HG03159 (cell line): ENCODE measurements at regions not wholly inside any gene's neighbourhood (a gene's known extent, or its start where the extent isn't known, plus 50 kb on each side); places are given as distances from the start of the nearest gene placed in this dataset.

Experiments
- ATAC-seq: cut with Tn5 transposase; IDR thresholded peaks from one replicate; pipeline ENCODE4 v1.9.1; 2021; ENCODE audit warnings: mild to moderate bottlenecking, moderate library complexity; ENCODE audit not compliant: unreplicated experiment

DNA sequence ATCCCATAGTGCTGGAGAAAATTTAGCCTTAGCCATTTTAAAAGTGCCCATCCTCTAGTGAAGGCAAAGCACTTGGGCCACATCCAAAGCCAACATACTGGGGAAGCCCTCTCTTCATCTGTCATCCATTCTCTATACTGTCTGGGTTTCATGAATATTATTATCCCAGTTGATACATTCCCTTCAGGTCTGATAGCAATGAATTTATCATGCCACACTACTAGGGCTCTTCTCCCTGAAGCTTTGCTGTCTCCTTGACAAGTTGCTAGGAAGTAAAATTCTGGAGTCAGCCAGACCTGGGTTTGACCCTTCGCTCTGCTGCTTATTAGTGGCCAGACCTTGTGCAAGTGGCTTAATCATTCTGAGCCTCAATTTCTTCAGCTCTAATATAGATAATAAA, 1041.4 kb upstream of the ADGRL2 start:
- ATAC-seq, result no peak

DNA sequence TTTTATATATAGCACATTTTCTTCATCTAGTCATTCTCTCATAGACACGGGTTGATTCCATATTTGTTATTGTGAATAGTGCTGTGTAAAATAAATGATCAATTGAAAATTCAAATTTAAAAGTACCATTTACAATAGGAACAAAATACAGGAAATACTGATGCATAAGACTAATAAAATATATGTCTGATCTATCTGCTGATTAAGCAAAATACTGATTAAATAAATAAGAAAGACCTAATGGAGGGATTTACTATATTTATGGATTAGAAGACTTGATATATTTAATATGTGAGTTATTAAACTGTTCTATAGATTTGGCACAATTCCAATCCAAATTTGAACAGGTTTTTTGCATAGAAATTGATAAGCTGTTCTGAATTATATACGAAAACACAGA, 1044.8 kb upstream of the ADGRL2 start:
- ATAC-seq, result no peak

GRCh38 chr1:80751204-80751603, 1049.5 kb upstream of the ADGRL2 start:
- ATAC-seq, result no peak

DNA sequence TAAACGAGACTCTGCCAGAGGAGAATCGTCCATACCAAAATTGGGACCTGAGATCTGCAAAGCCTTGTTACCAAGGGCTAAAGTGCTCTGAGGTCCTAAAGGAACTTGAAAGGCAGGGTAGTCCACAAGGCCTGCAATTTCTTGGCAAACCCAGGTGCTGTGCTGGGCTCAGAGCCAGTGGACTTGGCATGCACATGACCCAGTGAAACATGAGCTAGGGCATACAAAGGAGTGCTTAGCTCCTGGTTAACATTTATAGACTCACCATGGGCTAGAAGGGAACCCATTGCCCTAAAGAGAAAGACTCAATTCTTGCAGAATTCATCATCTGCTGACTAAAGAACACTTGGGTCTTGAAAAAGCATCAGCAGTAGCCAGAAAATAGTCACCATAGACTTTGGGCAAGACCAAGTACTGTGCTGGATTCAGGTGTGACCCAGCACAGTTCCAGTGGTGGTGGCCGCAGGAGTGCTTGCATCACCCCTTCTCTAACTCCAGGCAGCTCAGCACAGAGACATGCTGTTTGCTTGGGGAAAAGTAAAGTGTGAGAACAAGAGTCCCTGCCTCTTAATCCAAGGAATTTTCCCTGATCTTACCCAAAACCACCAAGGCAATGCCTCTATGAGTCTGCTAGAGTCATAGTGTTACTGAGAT, 1069.4 kb upstream of the ADGRL2 start:
- ATAC-seq, result no peak

- no peak for ATAC-seq
Observed at GRCh38 chr1:80722611-80723010, 1078.1 kb upstream of the ADGRL2 start.

DNA sequence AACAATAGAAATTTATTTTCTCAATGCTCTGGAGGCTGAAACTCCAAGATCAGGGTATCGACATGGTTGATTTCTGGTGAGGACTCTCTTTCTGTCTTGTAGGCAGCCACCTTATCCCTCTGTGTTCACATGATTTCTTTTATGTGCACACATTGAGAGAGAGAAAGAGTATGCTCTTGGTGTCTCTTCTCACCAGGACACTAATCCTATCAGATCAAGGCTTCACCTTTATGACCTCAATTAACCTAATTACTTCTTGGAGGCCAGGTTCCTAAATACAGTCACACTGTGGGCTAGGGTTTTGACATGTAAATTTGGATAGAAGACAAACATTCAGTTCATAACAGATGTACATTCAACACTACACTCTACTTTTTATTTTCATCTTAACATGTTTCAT, 1094.2 kb upstream of the ADGRL2 start:
- no peak for ATAC-seq

- no peak for ATAC-seq
Observed at GRCh38 chr1:80678438-80678837, 1122.3 kb upstream of the ADGRL2 start.

DNA sequence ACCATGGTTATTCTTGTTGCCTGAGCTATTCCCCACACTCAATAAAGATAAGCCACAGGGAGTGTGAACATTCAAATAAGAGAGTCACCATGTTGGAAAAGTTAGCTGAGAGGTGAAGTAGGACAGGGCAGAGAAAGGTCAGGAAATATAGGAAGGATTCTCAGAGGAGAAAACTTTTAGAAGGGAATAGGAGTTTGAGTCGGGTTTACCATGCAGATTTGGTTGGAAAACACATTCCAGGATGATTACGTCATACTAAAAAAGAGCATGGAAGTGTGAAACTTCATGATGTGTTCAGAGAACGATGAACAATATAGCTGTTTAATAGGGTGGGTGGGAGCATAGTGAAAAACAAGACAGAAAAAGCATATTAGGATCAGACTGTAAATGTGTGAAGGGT, 1125.3 kb upstream of the ADGRL2 start:
- ATAC-seq, result no peak

GRCh38 chr1:80673935-80674597, 1126.7 kb upstream of the ADGRL2 start:
- ATAC-seq, result no peak

DNA sequence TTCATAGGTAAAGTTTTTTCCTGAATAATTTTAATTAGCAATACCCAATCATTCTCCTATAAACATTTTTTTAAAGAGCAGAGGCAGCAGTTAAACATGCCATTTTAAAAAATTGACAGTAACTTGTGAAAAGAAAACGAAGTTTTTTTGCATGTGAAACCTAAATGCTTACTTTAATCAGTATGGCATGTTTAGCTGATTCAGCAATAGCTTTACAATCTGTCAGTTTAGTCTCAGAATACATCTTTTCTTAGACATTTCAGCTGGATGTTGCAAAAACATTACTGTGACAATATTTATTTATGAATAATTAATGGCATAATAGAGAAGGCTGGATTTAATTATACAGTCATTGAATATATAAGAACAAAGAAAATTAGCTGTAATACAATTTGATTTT, 1132.4 kb upstream of the ADGRL2 start:
- no peak for ATAC-seq

DNA sequence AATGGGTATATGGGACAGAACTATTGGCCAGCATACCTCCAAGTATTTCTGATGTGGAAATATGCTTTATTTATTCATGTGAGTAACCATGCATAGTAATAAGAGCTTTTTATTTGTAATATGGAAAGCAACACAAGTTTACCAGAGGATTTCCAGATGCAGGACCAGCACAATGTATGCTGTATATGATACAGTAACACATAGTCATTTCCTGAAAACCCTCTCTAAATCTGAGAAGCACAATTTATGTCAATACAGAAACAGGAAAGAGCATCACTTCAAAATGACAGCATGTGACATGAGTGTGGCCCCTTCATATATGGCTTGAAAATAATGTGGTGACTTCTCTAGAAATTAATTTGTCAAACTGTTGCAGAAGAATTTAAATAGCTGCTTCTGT, 1134.7 kb upstream of the ADGRL2 start:
- no peak for ATAC-seq

DNA sequence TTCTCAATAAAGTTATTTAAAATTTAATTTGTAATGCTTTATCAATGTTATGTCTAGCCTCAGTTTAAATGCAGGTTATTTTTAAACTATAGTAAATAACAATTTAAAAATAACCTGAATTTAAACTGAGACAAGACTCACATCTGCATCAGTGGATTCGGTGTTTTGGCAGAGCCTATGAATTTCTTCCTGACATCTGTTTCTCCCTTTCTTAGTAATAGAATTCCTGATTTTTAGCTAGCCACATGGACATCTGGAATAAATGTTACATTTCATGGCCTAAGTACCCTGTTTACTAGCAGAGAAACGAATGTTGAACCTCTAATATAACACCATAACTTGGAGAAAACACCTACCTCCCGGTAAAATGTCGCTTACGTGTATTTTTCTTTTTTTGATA, 1141.6 kb upstream of the ADGRL2 start:
- no peak for ATAC-seq

DNA sequence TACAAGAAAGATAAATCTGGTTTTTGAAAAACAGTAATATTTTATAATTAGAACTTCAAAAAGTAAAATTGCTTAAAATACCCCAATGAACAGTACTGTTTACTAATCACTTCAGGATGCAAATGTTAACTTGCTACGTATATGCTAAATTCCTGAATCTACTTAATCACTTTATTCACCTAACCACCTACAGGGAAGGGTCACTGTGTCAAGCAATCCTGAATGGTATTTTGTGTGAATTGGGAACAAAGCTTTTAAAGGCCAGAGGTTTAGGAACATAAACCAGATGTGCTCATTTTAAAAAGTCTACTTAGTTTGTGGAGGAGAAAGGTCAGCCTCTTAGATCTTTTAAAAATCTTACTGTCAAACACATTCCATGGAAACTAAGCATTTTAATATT, 1143.0 kb upstream of the ADGRL2 start:
- ATAC-seq, result no peak

DNA sequence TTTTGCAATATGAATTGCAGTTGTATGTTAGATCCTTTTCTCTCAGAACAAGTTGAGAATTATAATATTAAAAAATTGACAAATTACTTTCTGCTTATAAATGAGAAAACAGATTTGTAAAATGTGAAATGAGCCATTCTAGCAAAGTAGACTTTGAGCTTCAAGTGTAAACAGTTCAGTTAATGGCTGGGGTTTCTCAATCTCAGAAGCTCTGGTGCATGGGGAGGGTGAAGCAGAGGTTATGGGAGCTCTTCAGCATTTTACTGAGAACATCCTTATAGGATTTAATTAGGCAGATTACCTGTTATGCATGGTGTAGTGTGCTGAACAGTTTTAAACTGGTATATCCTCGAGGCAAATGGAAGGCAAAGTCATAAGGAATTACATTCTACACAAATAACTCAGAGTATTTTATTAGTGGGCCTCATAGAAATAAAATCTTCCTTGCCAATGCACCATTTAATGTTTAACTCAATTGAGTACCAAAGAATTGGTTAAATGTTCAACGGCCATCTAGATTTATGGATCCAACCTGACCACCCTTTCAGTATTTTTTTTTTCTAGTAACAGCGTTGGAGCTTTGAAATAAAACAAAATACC, 1143.6 kb upstream of the ADGRL2 start:
- ATAC-seq, result no peak

DNA sequence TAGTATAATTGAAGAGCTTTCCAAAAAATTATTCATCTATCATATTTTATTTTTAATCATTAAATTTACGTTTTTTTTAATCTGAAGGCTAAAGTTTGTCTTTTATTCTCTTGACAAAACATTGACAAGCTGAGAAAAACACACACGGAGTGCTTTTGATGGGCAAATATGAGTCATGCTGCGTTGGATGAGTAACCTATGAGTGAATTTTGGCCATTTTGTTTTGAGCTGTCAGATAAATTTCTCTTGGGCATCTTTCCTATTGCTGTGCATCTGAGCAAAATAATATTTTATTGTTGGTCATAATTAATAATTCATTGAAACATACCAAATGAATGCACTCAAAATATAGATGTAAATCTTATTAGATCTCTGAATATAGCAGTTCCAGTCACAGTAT, 1144.1 kb upstream of the ADGRL2 start:
- peak; percentile 43 for ATAC-seq

DNA sequence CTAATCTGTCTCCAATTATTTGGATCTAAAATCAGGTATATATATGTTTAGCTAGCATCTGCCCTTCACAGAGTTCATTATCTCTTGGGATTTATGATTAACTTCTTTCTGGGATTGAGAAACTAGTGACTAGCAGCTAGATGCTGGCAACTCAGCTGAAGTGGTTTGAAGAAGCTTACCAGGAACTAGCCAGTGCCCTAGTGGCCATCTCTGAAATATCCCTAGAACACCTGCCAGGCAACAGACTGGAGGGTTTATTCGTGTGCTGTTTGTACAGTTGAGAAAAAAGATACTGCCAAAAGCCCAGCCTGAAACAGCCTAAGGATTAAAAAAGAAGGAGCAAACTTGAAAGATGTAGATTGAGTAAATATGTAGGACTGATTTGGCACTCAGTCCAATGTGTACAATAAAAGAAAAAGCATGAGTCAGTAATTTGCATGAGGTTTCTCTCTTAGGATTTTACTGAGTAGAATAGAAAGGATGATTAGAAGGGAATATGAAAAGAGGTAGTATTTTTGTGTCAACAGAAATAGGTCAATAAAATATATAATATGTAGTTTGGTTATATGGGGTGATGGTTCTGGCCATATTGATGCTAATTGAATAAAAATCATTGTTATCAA, 1144.6 kb upstream of the ADGRL2 start:
- ATAC-seq, result peak; percentile 80

DNA sequence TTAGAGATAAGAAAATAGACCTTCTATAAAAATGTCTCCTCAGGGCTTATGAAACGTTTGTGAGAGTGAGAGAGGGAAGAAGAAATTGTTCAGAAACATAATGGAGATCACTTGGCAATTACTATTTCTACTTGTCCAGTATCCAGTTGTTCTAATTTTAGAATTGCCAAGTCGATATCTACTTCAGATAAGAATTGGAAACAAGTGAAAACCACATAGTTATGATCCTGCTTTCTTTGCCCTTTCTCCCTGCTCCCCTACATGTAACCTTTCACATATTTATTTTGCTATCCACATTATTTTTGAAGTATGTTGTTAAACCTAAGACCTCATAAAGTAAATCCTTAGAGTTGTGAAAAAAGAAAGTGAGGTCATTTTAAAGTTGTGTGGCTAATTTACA, 1154.7 kb upstream of the ADGRL2 start:
- no peak for ATAC-seq

- ATAC-seq, result no peak
Observed at GRCh38 chr1:80645621-80646020, 1155.1 kb upstream of the ADGRL2 start.

GRCh38 chr1:80640978-80641377, 1159.8 kb upstream of the ADGRL2 start:
- ATAC-seq, result peak; percentile 54

GRCh38 chr1:80639777-80640533, 1160.8 kb upstream of the ADGRL2 start:
- peak; percentile 97 for ATAC-seq

- ATAC-seq, result no peak
Observed at GRCh38 chr1:80633947-80634706, 1166.6 kb upstream of the ADGRL2 start.
